Motor neuron (in vitro differentiated cells): ENCODE measurements at regions not wholly inside any gene's neighbourhood (a gene's known extent, or its start where the extent isn't known, plus 50 kb on each side); places are given as distances from the start of the nearest gene placed in this dataset.
A peak's percentile ranks its signal among the peaks of the same experiment; 100 is the strongest.
"Not testable (repeated sequence)": the region's sequence is repeated elsewhere in the genome, so short reads cannot be mapped to it uniquely, and the experiment has no call there.

ENCODE experiments used
- ATAC-seq, 8 experiments: fragments of 200-7000 bp; cut with Tn5 transposase; replicated peaks in 6 of 8; 2 replicates each; pipeline ENCODE4 v1.8.0; 2021; ENCODE audit warnings: mild to moderate bottlenecking in 8 of 8, moderate library complexity in 8 of 8
- H3K27ac ChIP-seq, 2 donors: fragments of 250-450 bp; sonication (Bioruptor Pico); 2 replicates each; pipeline ENCODE4 v1.9.0; 2021; ENCODE audit warnings: antibody characterized with exemption in 2 of 2, mild to moderate bottlenecking in 2 of 2, moderate library complexity in 1 of 2
- H3K4me1 ChIP-seq, 2 donors: fragments of 250-450 bp; sonication (Bioruptor Pico); replicated peaks in 1 of 2; 2 replicates each; pipeline ENCODE4 v1.6.1; 2021; ENCODE audit warnings: antibody characterized with exemption in 2 of 2, mild to moderate bottlenecking in 2 of 2, moderate library complexity in 1 of 2
- H3K4me3 ChIP-seq, 5 donors: fragments of 250-450 bp; sonication (Bioruptor Pico); 2 replicates each; pipeline ENCODE4 v1.9.0; 2021; ENCODE audit warnings: antibody characterized with exemption in 5 of 5, mild to moderate bottlenecking in 5 of 5, moderate library complexity in 4 of 5
- WGBS, 10 experiments: fragments of 450-650 bp; shearing (Covaris generic); methylation state at CpG; one replicate each; pipeline ENCODE4 v1.0.0; 2022; 5-methylcytosine and 5-hydroxymethylcytosine counted together
- in situ Hi-C, 9 experiments: fragments of 400-800 bp; cut with MboI; loops; one replicate each; pipeline ENCODE4 v1.15.0; 2021; ENCODE audit warnings: low sequenced_read_pairs in 9 of 9, low pct_unique_long_range_greater_than_20kb in 2 of 9; ENCODE audit not compliant: unreplicated experiment in 9 of 9

DNA sequence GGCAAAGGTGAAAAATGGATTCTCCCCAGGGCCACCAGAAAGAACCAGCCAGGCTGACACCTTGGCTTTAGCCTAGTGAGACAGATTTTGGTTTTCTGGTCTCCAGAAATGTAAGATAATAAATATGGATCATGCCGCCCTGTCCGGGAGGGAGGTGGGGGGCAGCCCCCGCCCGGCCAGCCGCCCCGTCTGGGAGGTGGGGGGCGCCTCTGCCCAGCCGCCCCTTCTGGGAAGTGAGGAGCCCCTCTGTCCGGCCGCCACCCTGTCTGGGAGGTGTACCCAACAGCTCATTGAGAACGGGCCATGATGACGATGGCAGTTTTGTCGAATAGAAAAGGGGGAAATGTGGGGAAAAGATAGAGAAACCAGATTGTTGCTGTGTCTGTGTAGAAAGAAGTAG is 224.3 kb downstream of the FRK start:
- H3K4me3 ChIP-seq, H3K27ac ChIP-seq, in situ Hi-C loops, ATAC-seq: not testable (repeated sequence)
- H3K4me1 ChIP-seq: peaks cover 0 to 17% of the 10 kb centered on the region in 2 donors
- no CpG with 5 or more reads among the region's 13 CpGs for WGBS, 10 experiments

DNA sequence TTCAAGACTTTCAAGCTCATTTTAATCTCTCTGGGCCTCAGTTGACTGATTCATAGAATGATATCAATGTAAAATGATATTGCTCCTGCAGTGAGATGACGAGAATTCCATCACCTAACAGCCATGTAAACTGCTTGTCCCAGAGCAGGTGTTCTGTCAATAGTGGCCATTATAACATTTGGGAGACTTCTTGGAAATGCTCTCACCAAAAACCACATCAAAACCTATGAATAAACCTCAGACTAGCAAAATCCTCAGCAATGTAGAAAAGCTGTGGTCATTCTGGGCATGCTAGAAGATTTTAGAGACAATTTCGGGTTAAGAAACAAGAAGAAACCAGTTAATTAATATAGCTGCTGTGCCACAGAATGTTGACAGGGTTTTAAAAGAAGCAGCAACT is 225.4 kb downstream of the FRK start:
- no peak overlapping the region for H3K27ac ChIP-seq
- peak in 2 of 8 experiments; percentile 49 to 67 for ATAC-seq
- peaks cover 0 to 13% of the 10 kb centered on the region in 2 donors for H3K4me1 ChIP-seq
- WGBS, 10 experiments: 0 to 100% (median 35%) methylated on average over 1 to 2 of the region's 2 CpGs
- in situ Hi-C loops: no loop called here
- no peak overlapping the region for H3K4me3 ChIP-seq

DNA sequence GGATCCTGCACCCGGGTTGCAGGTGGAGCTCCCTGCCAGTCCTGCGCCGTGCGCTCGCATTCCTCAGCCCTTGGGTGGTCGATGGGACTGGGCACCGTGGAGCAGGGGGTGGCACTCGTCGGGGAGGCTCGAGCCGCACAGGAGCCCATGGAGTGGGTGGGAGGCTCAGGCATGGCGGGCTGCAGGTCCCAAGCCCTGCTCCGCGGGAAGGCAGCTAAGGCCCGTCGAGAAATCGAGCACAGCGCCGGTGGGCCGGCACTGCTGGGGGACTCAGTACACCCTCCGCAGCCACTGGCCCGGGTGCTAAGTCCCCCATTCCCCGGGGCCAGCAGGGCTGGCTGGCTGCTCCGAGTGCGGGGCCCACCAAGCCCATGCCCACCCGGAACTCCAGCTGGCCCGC is 226.1 kb downstream of the FRK start:
- ATAC-seq, H3K27ac ChIP-seq, in situ Hi-C loops, H3K4me3 ChIP-seq, H3K4me1 ChIP-seq: not testable (repeated sequence)
- no CpG with 5 or more reads among the region's 27 CpGs for WGBS, 10 experiments

DNA sequence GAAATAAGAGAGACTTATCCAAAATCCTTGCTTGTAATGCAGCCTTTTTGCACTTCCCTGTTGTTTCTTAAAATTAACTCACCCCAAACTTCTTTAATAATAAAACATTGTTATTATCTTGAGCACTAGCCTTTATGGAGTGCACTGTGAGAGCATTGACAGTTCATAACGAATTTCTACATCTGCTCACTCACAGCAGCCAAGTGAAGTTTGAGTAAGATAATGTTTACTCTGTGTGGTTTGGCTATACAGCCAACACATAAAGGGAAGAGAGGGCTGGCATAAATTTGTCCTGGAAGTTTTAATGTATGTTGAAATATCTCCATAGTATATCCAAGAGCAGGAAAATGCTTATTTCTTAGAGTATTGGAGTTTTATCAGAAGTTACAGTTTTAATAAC is 227.9 kb downstream of the FRK start:
- in situ Hi-C loops: no loop called here
- 0 to 75% (median 20%) methylated on average over 1 of the region's 1 CpG; no CpG with 5 or more reads in 1 of the 10 experiments for WGBS, 10 experiments
- Histone ChIP-seq H3K4me1 (peaks cover 0 to 5% of the 10 kb centered on the region in 2 donors), H3K27ac (no peak overlapping the region), H3K4me3 (no peak overlapping the region)
- ATAC-seq: no peak

DNA sequence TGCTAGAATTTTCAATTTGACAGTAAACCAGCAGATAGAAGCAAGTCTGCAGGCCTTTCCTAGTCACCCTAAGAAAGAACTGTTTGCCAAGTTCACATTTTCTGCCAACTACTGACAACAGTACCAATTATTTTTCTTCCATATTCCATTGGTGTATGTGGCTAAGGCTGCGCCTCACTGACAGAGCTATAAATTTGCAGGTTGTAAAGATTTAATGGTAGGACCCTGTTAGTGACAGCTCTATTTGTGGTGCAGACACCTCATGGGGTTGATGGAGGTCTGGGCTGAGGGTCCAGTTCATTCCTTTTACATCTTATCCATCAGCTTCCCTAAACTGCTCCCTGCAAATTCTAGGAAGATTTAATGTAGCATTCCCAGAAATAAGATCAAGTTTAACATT is 228.5 kb downstream of the FRK start:
- WGBS, 10 experiments: 29 to 80% (median 53%) methylated on average over 1 of the region's 1 CpG; no CpG with 5 or more reads in 6 of the 10 experiments
- Histone ChIP-seq H3K4me3 (no peak overlapping the region), H3K4me1 (peaks cover 0 to 9% of the 10 kb centered on the region in 2 donors), H3K27ac (no peak overlapping the region)
- in situ Hi-C loops: no loop called here
- peak in 1 of 8 experiments; percentile 27 for ATAC-seq

DNA sequence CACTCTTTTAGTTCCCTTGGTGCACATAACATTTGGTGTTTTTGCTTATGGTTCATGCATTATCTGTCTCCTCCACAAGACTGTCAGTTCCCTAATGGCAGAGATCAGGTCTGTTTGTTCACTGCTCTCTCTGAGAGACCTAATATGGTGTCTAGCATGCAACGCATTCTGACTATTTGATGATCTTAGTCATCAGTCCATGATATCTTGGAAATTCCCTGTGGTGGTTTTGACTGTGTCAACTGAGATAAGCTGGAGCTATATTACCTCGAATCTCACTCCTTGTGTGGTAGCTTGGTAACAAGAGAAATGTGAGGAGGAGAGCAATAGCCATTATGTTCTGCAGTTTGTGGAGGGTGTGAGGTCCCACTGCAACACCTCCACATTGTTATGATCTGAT is 229.8 kb downstream of the FRK start:
- Histone ChIP-seq H3K4me3 (no peak overlapping the region), H3K4me1 (peaks cover 0 to 9% of the 10 kb centered on the region in 2 donors), H3K27ac (no peak overlapping the region)
- 37 to 90% (median 47%) methylated on average over 1 to 2 of the region's 2 CpGs; no CpG with 5 or more reads in 6 of the 10 experiments for WGBS, 10 experiments
- ATAC-seq: no peak
- in situ Hi-C loops: no loop called here

DNA sequence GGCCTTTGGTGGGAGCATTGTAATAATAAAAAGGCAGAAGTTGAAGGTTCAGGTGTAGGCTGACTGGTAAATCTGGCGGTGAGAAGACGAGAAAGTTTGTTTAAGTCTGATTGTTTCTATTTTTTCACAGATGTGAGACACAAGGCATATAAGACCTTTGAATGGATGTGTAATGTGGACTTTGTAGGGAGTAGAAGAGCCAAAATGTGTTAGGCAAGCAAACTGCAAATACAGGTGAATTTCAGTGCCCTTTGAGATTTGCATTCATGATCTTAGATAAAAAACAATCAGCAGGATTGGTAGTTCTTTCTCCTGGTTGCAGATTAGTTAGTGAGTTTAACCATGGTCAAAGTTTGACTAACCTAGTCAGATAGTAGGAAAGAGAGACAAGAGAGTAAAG is 238.9 kb downstream of the FRK start:
- in situ Hi-C loops: no loop called here
- no peak for ATAC-seq
- H3K4me3 ChIP-seq: no peak overlapping the region
- WGBS, 10 experiments: 0 to 100% (median 100%) methylated on average over 1 to 2 of the region's 2 CpGs; no CpG with 5 or more reads in 2 of the 10 experiments
- H3K4me1 ChIP-seq: no peaks in the 10 kb centered on the region
- no peak overlapping the region for H3K27ac ChIP-seq

DNA sequence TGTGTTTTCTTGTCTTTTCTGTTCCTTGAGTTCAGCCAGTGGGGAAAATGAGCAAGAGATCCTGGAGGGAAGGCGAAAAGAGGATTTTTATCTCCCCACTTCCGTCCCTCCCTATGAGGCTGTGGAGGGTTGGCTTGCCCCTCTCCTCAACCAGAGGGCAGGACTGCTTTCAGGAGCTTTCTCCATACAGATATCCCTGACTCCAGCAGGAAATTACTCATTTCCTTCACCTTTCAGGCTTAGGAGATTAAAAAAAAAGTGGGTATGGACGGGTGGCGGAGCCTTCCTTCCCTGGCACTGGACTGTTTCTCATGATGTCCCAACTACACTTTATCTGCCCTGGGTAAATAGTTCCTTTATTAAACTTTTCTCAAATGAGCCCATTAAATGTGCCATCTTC is 241.2 kb downstream of the FRK start:
- WGBS, 10 experiments: 7 to 85% (median 33%) methylated on average over 1 to 3 of the region's 4 CpGs; no CpG with 5 or more reads in 1 of the 10 experiments
- Histone ChIP-seq H3K4me1 (no peaks in the 10 kb centered on the region), H3K27ac (no peak overlapping the region), H3K4me3 (no peak overlapping the region)
- no peak for ATAC-seq
- in situ Hi-C loops: no loop called here

DNA sequence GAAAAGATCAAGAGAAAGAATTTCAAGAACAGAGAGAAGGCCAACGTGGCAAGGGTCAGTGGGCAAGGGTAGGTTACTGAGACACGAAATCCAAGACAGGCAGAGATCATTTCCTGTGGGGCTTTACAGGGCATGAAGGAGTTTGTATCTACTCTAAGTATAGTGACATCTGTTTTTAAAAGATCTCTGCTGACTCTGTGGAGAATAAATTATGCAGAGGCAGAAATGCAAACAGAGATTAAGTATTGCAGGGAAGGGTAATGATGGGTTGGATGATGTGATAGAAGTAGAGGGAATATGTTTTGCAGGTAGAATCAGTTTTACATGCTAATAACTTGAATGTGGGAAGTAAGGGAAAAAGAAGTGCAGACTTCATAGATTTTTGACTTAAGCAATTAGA is 243.5 kb downstream of the FRK start:
- Histone ChIP-seq H3K4me1 (peaks cover 2 to 4% of the 10 kb centered on the region in 2 donors), H3K27ac (no peak overlapping the region), H3K4me3 (no peak overlapping the region)
- 0 to 80% (median 48%) methylated on average over 1 to 2 of the region's 2 CpGs; no CpG with 5 or more reads in 1 of the 10 experiments for WGBS, 10 experiments
- peak in 3 of 8 experiments; percentile 99 to 100 (median 100) for ATAC-seq
- in situ Hi-C loops: no loop called here

DNA sequence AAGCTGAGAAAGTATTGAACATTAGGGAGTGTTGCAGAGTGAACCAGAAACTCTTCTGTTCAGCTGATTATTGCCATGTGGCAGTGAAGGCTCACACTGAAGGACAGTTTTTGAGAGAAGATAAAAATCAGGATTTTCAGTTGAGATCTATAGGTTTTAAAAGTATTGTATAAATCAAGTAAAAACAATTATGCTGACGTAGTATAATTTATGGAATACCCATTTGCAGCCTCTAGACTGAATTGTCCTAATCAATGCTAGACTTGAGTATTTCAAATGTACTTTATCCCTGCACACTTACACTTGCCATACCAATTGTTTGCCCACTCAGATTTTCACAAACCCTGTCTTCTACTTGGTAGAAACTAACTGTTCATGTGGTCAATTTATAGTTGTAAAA is 245.8 kb downstream of the FRK start:
- no peak overlapping the region for H3K27ac ChIP-seq
- in situ Hi-C loops: no loop called here
- ATAC-seq: no peak
- 30 to 100% (median 78%) methylated on average over 1 of the region's 1 CpG; no CpG with 5 or more reads in 3 of the 10 experiments for WGBS, 10 experiments
- no peak overlapping the region for H3K4me3 ChIP-seq
- H3K4me1 ChIP-seq: peaks cover 4 to 14% of the 10 kb centered on the region in 2 donors

DNA sequence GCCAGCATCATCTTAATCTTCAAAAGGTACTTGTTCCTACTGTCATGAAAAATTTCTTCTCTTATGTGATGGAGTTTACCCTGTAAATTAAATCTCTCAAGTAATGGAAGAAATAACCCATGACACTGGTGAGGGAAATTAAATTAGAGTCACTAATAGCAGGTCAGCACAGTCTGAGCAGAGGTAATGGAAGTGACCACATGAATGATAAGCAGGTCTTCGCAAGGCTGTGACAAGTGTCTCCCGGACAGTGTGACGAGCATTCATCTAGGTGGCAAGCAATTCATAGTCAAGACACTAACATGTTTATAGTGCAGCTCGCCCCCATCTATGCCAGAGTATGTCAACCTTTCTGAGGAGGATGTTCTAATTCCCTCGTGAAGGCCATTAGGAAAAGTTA is 249.2 kb downstream of the FRK start:
- Histone ChIP-seq H3K4me1 (peaks cover 4 to 14% of the 10 kb centered on the region in 2 donors), H3K27ac (no peak overlapping the region), H3K4me3 (no peak overlapping the region)
- ATAC-seq: peak in 5 of 8 experiments; percentile 86 to 99 (median 99)
- in situ Hi-C loops: no loop called here
- WGBS, 10 experiments: 29 to 90% (median 46%) methylated on average over 2 to 5 of the region's 5 CpGs; no CpG with 5 or more reads in 4 of the 10 experiments

DNA sequence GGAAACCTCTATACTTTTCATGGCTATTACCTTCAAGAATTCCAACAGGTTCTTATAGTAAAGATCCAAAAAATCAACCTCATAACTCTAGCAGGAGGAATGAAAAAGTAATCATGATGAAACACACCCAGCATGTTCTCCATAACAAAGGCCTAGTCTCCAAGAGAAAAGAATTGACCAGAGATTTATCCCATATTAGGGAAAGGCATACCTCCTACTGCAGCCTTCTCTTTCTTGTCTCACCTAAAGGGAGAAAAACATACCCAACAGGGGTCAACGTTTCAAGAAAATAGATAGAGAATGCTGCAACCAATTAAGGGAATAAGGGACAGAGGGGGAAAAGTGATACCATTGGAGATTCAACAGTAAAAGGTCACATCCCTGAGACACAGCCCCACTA is 262.5 kb downstream of the FRK start:
- no peak for ATAC-seq
- Histone ChIP-seq H3K4me1 (no peaks in the 10 kb centered on the region), H3K27ac (no peak overlapping the region), H3K4me3 (no peak overlapping the region)
- 0 to 25% (median 10%) methylated on average over 1 of the region's 1 CpG; no CpG with 5 or more reads in 2 of the 10 experiments for WGBS, 10 experiments
- in situ Hi-C loops: no loop called here

DNA sequence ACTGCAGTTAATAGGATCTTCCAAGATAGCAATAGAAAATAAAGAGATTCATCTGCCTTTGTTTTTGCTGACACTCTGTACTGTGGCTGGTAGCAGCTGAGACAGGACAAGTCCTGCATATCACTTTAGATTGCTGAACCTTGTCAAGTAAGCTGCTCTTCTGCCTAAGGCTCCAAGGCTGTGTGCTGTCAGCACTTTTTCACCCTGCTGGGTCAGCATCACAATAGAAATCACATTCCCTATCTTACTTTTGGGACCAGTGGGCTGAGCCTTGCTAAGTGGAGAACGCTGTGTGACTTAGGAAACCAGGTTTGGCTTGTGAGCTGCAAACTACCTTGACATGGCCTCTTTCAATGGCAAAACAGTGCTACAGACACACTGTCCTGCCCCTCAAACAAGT is 263.9 kb downstream of the FRK start:
- ATAC-seq: peak in 1 of 8 experiments; percentile 26
- Histone ChIP-seq H3K27ac (no peak overlapping the region), H3K4me3 (no peak overlapping the region), H3K4me1 (no peaks in the 10 kb centered on the region)
- in situ Hi-C loops: no loop called here
- 0 to 17% (median 17%) methylated on average over 1 of the region's 1 CpG; no CpG with 5 or more reads in 7 of the 10 experiments for WGBS, 10 experiments

DNA sequence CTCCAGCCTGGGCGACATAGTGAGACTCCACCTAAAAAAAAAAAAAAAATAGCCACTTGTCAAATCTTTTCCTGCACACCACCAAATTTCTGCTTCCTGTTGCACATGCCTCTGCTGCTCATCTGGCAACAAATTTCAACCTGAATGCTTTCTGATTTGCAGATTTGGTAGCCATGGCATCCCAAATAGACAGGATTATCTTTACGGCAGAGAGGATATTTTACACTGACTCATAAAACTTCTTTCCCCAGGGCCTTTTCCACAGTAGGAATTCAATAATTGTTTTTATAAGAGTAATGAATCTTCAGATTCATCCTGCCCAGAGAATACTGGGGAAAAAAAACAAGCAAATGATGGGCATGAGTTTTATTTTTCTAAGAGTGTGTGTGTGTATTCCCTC is 264.6 kb downstream of the FRK start:
- WGBS, 10 experiments: 32 to 91% (median 80%) methylated on average over 1 to 2 of the region's 2 CpGs; no CpG with 5 or more reads in 3 of the 10 experiments
- in situ Hi-C loops: no loop called here
- Histone ChIP-seq H3K27ac (no peak overlapping the region), H3K4me3 (no peak overlapping the region), H3K4me1 (no peaks in the 10 kb centered on the region)
- peak in 1 of 8 experiments; percentile 27 for ATAC-seq
